ENCODE measurements at regions not wholly inside any gene's neighbourhood (a gene's known extent, or its start where the extent isn't known, plus 50 kb on each side); places are given as distances from the start of the nearest gene placed in this dataset.

DNA sequence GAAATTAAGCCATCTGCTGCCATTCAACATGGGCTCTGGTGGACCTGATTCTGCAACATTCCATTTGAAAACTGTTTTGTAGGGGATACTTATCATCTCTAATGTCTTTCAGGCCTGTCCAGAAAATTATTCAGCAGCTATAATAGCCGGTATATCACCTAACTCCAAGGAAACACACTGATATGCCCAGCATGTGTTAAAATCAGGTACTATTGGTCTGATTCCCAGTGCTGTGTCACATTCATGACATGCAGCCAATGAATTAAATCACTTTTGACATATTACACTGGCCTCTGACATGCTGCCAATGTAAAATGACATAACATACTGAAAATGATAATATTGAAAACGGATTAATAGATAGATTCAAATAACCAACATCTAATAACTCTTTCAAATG, 60.5 kb upstream of the IRX5 start:
- no peak overlapping the region for H3K27ac ChIP-seq
- H3K4me2 ChIP-seq: no peak overlapping the region
- H3K36me3 ChIP-seq (ENCODE audit: insufficient read depth): no peaks in the 10 kb centered on the region
- H3K4me3 ChIP-seq (IDR thresholded peaks at IDR 0.05; ENCODE audit: insufficient read depth, low read depth, low read length): no peak overlapping the region
- H3K79me2 ChIP-seq (ENCODE audit: insufficient read depth, low read depth): no peaks in the 10 kb centered on the region
- H3K27me3 ChIP-seq (ENCODE audit: insufficient read depth, low read depth): no peaks in the 10 kb centered on the region
- no peaks in the 10 kb centered on the region for H3K4me1 ChIP-seq (ENCODE audit: low read depth, poor library complexity, severe bottlenecking)
- no peak overlapping the region for H3K9ac ChIP-seq
- TF ChIP-seq, protein P1, sequence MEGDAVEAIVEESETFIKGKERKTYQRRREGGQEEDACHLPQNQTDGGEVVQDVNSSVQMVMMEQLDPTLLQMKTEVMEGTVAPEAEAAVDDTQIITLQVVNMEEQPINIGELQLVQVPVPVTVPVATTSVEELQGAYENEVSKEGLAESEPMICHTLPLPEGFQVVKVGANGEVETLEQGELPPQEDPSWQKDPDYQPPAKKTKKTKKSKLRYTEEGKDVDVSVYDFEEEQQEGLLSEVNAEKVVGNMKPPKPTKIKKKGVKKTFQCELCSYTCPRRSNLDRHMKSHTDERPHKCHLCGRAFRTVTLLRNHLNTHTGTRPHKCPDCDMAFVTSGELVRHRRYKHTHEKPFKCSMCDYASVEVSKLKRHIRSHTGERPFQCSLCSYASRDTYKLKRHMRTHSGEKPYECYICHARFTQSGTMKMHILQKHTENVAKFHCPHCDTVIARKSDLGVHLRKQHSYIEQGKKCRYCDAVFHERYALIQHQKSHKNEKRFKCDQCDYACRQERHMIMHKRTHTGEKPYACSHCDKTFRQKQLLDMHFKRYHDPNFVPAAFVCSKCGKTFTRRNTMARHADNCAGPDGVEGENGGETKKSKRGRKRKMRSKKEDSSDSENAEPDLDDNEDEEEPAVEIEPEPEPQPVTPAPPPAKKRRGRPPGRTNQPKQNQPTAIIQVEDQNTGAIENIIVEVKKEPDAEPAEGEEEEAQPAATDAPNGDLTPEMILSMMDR (conservative IDR thresholded peaks at IDR 0.05; ENCODE audit: low read depth, low read length): no peak
- H4K20me1 ChIP-seq (ENCODE audit: insufficient read depth): no peaks in the 10 kb centered on the region
- no peak overlapping the region for H2AFZ ChIP-seq (ENCODE audit: low read depth)

DNA sequence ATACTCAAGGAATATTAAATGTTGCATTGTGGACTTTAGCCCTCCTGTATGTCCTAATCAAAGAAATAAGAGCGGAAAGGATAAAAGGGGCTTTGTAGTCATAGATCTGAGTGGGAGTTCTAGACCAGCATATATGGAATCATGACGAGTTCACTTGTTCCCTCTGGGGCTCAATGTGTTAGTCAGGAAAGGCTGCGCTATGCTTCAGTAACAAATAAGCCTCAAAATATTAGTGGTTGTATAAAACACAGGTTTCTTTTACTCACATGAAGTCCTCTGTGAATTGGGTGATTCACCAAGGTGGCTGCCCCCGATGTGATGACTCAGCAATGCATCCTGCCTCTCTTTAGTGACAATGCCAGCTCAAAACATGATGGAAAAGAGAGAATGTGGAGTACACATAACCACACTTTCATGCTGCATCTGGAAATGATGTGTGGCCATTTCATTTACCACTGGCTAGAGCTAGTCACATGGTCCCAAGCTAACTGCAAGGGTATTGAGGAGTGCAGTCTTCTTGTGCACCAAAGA, 63.3 kb upstream of the IRX5 start:
- no peak overlapping the region for H3K4me3 ChIP-seq (IDR thresholded peaks at IDR 0.05; ENCODE audit: insufficient read depth, low read depth, low read length)
- H3K27me3 ChIP-seq (ENCODE audit: insufficient read depth, low read depth): no peaks in the 10 kb centered on the region
- H3K79me2 ChIP-seq (ENCODE audit: insufficient read depth, low read depth): no peaks in the 10 kb centered on the region
- no peak overlapping the region for H3K9ac ChIP-seq
- TF ChIP-seq, protein P1 (conservative IDR thresholded peaks at IDR 0.05; ENCODE audit: low read depth, low read length): no peak
- no peak overlapping the region for H3K27ac ChIP-seq
- no peaks in the 10 kb centered on the region for H3K4me1 ChIP-seq (ENCODE audit: low read depth, poor library complexity, severe bottlenecking)
- no peak overlapping the region for H2AFZ ChIP-seq (ENCODE audit: low read depth)
- H3K36me3 ChIP-seq (ENCODE audit: insufficient read depth): no peaks in the 10 kb centered on the region
- H4K20me1 ChIP-seq (ENCODE audit: insufficient read depth): no peaks in the 10 kb centered on the region
- no peak overlapping the region for H3K4me2 ChIP-seq

DNA sequence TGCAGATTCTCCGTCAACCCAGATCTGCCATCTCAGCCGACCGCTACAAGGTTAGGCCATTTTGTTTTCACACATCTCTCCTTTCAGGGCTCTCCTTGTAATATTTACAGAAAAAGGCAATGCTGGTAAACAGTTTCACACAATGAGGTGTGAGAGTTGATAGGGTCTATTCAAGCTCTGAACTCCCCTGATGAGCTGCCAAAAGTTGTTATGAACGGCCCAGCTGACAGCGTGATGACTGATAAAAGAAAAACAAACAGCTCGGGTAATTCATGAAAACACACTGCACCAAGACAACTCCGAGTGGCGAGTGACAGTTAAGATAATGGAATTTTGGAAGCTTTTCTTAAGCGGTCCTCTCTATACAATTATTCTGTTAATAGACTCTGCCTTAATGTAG, 68.1 kb upstream of the IRX5 start:
- Histone ChIP-seq H3K4me2 (no peak overlapping the region), H3K4me1 (ENCODE audit: low read depth, poor library complexity, severe bottlenecking) (no peaks in the 10 kb centered on the region), H3K27me3 (ENCODE audit: insufficient read depth, low read depth) (no peaks in the 10 kb centered on the region), H2AFZ (ENCODE audit: low read depth) (no peak overlapping the region), H3K79me2 (ENCODE audit: insufficient read depth, low read depth) (no peaks in the 10 kb centered on the region), H3K27ac (no peak overlapping the region), H4K20me1 (ENCODE audit: insufficient read depth) (no peaks in the 10 kb centered on the region), H3K4me3 (IDR thresholded peaks at IDR 0.05; ENCODE audit: insufficient read depth, low read depth, low read length) (no peak overlapping the region), H3K36me3 (ENCODE audit: insufficient read depth) (no peaks in the 10 kb centered on the region), H3K9ac (no peak overlapping the region)
- TF ChIP-seq, protein P1 (conservative IDR thresholded peaks at IDR 0.05; ENCODE audit: low read depth, low read length): no peak

DNA sequence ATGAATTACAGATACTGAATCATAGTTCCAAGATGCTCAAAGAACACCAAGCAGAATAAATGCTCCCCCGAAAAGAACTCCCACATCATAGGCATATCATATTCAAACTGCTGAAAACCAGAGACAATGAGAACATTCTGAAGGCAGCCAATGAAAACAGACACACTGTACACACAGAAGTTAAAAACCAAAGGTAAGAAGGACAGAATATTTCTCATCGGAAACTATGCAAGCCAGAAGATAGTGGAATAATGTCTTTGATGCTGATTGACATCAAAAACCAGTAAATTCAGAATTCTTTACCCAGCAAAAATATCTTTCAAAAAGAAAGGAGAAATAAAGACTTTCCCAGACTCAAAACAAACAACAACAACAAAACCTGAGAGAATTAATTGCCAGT, 73.8 kb upstream of the IRX5 start:
- Histone ChIP-seq H2AFZ (ENCODE audit: low read depth) (no peak overlapping the region), H4K20me1 (ENCODE audit: insufficient read depth) (no peaks in the 10 kb centered on the region), H3K27me3 (ENCODE audit: insufficient read depth, low read depth) (no peaks in the 10 kb centered on the region), H3K4me1 (ENCODE audit: low read depth, poor library complexity, severe bottlenecking) (no peaks in the 10 kb centered on the region), H3K27ac (no peak overlapping the region), H3K4me2 (no peak overlapping the region), H3K4me3 (IDR thresholded peaks at IDR 0.05; ENCODE audit: insufficient read depth, low read depth, low read length) (no peak overlapping the region), H3K79me2 (ENCODE audit: insufficient read depth, low read depth) (no peaks in the 10 kb centered on the region), H3K36me3 (ENCODE audit: insufficient read depth) (no peaks in the 10 kb centered on the region), H3K9ac (no peak overlapping the region)
- TF ChIP-seq, protein P1 (conservative IDR thresholded peaks at IDR 0.05; ENCODE audit: low read depth, low read length): no peak
